WTC11 (cell line): ENCODE measurements at regions not wholly inside any gene's neighbourhood (a gene's known extent, or its start where the extent isn't known, plus 50 kb on each side); places are given as distances from the start of the nearest gene placed in this dataset.

Source experiments
- ATAC-seq: fragments of 200-7000 bp; cut with Tn5 transposase; 2 replicates; pipeline ENCODE4 v1.10.0; 2021; ENCODE audit warnings: mild to moderate bottlenecking, moderate library complexity
- CTCF ChIA-PET: fragments of 300-600 bp; sonication (Branson Sonifier 250); formaldehyde crosslinking; loops from one replicate; lab custom pipeline; 2021; ENCODE audit warnings: antibody characterized with exemption; lab: Charles Lee
- POLR2A ChIA-PET: fragments of 350-600 bp; sonication (Branson Sonifier 250); formaldehyde crosslinking; loops from one replicate; lab custom pipeline; 2021; ENCODE audit warnings: antibody characterized with exemption; lab: Charles Lee
- DNase-seq: peaks from one replicate; pipeline ENCODE4 v3.0.0; 2021; ENCODE audit warnings: low spot score
- H3K27ac Mint-ChIP-seq: 2 replicates; pipeline ENCODE4 v1.8.0; 2021; ENCODE audit warnings: mixed read lengths
- H3K27me3 Mint-ChIP-seq: 2 replicates; pipeline ENCODE4 v1.8.0; 2021; ENCODE audit warnings: low read depth, mild to moderate bottlenecking, moderate library complexity, mixed read lengths
- H3K36me3 Mint-ChIP-seq: 2 replicates; pipeline ENCODE4 v1.8.0; 2021; ENCODE audit warnings: mixed read lengths
- H3K4me1 Mint-ChIP-seq: 2 replicates; pipeline ENCODE4 v1.8.0; 2022; ENCODE audit warnings: mixed read lengths
- H3K4me3 Mint-ChIP-seq: 2 replicates; pipeline ENCODE4 v1.8.0; 2021; ENCODE audit warnings: mild to moderate bottlenecking, moderate library complexity, mixed read lengths
- H3K9me3 Mint-ChIP-seq: 2 replicates; pipeline ENCODE4 v1.8.0; 2021; ENCODE audit warnings: mixed read lengths
- ELF4 ChIP-seq: sonication (generic); formaldehyde crosslinking; IDR thresholded peaks from 2 replicates; pipeline ENCODE4 v1.8.1; 2022; ENCODE audit warnings: low read depth, mild to moderate bottlenecking, moderate library complexity, missing genetic modification reagents
- GABPB1 ChIP-seq: sonication (generic); formaldehyde crosslinking; IDR thresholded peaks from 2 replicates; pipeline ENCODE4 v1.8.1; 2023; ENCODE audit warnings: mild to moderate bottlenecking, missing genetic modification reagents
- GTF2I ChIP-seq: fragments of 250-450 bp; sonication (Bioruptor Pico); conservative IDR thresholded peaks from 2 replicates; pipeline ENCODE4 v1.4.0; 2021; ENCODE audit warnings: mild to moderate bottlenecking
- JAZF1 ChIP-seq: fragments of 250-450 bp; sonication (Bioruptor Pico); IDR thresholded peaks from 2 replicates; pipeline ENCODE4 v1.9.0; 2021; ENCODE audit warnings: moderate library complexity, mild to moderate bottlenecking, inconsistent platforms
- MXD4 ChIP-seq: fragments of 250-450 bp; sonication (Bioruptor Pico); IDR thresholded peaks from 2 replicates; pipeline ENCODE4 v1.8.0; 2021; ENCODE audit warnings: mild to moderate bottlenecking, moderate library complexity, borderline replicate concordance
- RORB ChIP-seq: fragments of 250-450 bp; sonication (Bioruptor Pico); IDR thresholded peaks from 2 replicates; pipeline ENCODE4 v1.9.0; 2021; ENCODE audit warnings: mild to moderate bottlenecking
- ZMAT4 ChIP-seq: fragments of 250-450 bp; sonication (Bioruptor Pico); IDR thresholded peaks from 2 replicates; pipeline ENCODE4 v1.9.0; 2021; ENCODE audit warnings: mild to moderate bottlenecking
- ZNF423 ChIP-seq: fragments of 250-450 bp; sonication (Bioruptor Pico); IDR thresholded peaks from 2 replicates; pipeline ENCODE4 v2.1.2; 2022; ENCODE audit warnings: mild to moderate bottlenecking, moderate library complexity
- TF ChIP-seq, protein P1 (sequence below): fragments of 200-600 bp; IDR thresholded peaks from 2 replicates; pipeline ENCODE4 v1.8.0; 2022; ENCODE audit warnings: antibody characterized with exemption
- TF ChIP-seq, protein P2 (sequence below): sonication (generic); formaldehyde crosslinking; IDR thresholded peaks from 2 replicates; pipeline ENCODE4 v1.8.0; 2023; ENCODE audit warnings: missing genetic modification reagents, mild to moderate bottlenecking, borderline replicate concordance
- TF ChIP-seq, protein P3 (sequence below): fragments of 250-450 bp; sonication (Bioruptor Pico); IDR thresholded peaks from 2 replicates; pipeline ENCODE4 v1.9.0; 2021; ENCODE audit warnings: mild to moderate bottlenecking
- TF ChIP-seq, protein P4 (sequence below): sonication (generic); formaldehyde crosslinking; IDR thresholded peaks from 2 replicates; pipeline ENCODE4 v1.8.1; 2022; ENCODE audit warnings: mild to moderate bottlenecking, missing genetic modification reagents, moderate library complexity, borderline replicate concordance

DNA sequence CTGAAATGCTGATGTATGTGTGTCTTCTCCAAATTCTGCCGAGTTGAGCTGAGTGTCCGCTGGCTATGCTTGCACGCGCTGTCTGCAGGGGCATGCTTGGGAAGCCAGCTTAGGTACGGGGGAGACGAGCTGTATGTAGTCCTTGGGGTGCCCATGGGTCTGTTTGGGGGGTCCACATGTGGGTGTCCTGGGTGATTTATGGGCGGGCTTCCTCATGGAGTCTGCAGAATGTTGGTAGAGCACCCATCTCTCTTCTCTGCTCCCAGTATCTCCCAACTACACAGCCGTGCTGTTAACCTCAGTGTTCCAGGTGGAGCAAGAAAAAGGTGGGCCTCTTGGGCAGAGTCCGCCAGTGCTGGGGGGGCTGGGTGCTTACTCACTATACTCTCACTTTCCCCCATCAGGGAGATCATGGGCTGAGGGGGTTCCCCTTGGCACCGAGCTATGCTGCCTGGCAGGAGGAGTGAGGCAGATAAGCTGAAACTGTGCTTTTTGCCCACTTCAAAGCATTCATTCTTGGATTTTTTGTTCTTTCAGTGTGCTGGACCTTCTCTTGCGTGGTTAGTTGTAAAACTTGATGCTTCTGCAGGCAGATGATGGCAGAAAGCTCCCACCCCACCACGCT, 128.2 kb upstream of the ALKAL2 start:
- Mint-ChIP-seq H3K27ac (no peak overlapping the region), H3K4me1 (no peaks in the 10 kb centered on the region), H3K9me3 (peaks cover 9% of the 10 kb centered on the region), H3K36me3 (no peaks in the 10 kb centered on the region), H3K27me3 (peaks cover 3% of the 10 kb centered on the region), H3K4me3 (no peak overlapping the region)
- TF ChIP-seq ZNF423 (CRISPR knock-in tag) (no peak), GABPB1 (CRISPR knock-in tag) (no peak), GTF2I (CRISPR knock-in tag) (no peak), ELF4 (CRISPR knock-in tag) (no peak), JAZF1 (no peak), MXD4 (CRISPR knock-in tag) (no peak), RORB (no peak), ZMAT4 (CRISPR knock-in tag) (no peak)
- TF ChIP-seq, protein P1, sequence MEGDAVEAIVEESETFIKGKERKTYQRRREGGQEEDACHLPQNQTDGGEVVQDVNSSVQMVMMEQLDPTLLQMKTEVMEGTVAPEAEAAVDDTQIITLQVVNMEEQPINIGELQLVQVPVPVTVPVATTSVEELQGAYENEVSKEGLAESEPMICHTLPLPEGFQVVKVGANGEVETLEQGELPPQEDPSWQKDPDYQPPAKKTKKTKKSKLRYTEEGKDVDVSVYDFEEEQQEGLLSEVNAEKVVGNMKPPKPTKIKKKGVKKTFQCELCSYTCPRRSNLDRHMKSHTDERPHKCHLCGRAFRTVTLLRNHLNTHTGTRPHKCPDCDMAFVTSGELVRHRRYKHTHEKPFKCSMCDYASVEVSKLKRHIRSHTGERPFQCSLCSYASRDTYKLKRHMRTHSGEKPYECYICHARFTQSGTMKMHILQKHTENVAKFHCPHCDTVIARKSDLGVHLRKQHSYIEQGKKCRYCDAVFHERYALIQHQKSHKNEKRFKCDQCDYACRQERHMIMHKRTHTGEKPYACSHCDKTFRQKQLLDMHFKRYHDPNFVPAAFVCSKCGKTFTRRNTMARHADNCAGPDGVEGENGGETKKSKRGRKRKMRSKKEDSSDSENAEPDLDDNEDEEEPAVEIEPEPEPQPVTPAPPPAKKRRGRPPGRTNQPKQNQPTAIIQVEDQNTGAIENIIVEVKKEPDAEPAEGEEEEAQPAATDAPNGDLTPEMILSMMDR: no peak
- TF ChIP-seq, protein P2, sequence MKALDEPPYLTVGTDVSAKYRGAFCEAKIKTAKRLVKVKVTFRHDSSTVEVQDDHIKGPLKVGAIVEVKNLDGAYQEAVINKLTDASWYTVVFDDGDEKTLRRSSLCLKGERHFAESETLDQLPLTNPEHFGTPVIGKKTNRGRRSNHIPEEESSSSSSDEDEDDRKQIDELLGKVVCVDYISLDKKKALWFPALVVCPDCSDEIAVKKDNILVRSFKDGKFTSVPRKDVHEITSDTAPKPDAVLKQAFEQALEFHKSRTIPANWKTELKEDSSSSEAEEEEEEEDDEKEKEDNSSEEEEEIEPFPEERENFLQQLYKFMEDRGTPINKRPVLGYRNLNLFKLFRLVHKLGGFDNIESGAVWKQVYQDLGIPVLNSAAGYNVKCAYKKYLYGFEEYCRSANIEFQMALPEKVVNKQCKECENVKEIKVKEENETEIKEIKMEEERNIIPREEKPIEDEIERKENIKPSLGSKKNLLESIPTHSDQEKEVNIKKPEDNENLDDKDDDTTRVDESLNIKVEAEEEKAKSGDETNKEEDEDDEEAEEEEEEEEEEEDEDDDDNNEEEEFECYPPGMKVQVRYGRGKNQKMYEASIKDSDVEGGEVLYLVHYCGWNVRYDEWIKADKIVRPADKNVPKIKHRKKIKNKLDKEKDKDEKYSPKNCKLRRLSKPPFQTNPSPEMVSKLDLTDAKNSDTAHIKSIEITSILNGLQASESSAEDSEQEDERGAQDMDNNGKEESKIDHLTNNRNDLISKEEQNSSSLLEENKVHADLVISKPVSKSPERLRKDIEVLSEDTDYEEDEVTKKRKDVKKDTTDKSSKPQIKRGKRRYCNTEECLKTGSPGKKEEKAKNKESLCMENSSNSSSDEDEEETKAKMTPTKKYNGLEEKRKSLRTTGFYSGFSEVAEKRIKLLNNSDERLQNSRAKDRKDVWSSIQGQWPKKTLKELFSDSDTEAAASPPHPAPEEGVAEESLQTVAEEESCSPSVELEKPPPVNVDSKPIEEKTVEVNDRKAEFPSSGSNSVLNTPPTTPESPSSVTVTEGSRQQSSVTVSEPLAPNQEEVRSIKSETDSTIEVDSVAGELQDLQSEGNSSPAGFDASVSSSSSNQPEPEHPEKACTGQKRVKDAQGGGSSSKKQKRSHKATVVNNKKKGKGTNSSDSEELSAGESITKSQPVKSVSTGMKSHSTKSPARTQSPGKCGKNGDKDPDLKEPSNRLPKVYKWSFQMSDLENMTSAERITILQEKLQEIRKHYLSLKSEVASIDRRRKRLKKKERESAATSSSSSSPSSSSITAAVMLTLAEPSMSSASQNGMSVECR (CRISPR knock-in tag): no peak
- TF ChIP-seq, protein P3, sequence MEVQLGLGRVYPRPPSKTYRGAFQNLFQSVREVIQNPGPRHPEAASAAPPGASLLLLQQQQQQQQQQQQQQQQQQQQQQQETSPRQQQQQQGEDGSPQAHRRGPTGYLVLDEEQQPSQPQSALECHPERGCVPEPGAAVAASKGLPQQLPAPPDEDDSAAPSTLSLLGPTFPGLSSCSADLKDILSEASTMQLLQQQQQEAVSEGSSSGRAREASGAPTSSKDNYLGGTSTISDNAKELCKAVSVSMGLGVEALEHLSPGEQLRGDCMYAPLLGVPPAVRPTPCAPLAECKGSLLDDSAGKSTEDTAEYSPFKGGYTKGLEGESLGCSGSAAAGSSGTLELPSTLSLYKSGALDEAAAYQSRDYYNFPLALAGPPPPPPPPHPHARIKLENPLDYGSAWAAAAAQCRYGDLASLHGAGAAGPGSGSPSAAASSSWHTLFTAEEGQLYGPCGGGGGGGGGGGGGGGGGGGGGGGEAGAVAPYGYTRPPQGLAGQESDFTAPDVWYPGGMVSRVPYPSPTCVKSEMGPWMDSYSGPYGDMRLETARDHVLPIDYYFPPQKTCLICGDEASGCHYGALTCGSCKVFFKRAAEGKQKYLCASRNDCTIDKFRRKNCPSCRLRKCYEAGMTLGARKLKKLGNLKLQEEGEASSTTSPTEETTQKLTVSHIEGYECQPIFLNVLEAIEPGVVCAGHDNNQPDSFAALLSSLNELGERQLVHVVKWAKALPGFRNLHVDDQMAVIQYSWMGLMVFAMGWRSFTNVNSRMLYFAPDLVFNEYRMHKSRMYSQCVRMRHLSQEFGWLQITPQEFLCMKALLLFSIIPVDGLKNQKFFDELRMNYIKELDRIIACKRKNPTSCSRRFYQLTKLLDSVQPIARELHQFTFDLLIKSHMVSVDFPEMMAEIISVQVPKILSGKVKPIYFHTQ (CRISPR knock-in tag): no peak
- TF ChIP-seq, protein P4, sequence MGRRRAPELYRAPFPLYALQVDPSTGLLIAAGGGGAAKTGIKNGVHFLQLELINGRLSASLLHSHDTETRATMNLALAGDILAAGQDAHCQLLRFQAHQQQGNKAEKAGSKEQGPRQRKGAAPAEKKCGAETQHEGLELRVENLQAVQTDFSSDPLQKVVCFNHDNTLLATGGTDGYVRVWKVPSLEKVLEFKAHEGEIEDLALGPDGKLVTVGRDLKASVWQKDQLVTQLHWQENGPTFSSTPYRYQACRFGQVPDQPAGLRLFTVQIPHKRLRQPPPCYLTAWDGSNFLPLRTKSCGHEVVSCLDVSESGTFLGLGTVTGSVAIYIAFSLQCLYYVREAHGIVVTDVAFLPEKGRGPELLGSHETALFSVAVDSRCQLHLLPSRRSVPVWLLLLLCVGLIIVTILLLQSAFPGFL (CRISPR knock-in tag): no peak
- ChIA-PET CTCF (no interaction called here), POLR2A (no interaction called here)
- ATAC-seq (no peak), DNase-seq (no peak)

DNA sequence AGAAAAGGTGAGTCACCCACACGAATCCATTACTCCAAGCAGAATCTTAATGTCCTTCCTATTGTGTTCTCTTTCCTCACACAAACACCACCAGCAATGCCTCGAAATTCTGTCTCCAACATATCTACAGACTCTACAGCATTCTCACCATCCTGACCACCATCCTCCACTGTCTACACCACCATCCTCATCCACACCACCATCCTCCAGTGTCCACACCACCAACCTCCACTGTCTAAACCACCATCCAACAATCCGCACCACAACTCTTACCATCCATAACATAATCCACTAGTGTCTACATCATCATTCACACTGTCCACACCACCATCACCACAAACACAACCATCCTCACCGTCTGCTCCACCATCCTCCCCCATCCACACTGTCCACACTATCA, 121.6 kb upstream of the ALKAL2 start:
- DNase-seq (no peak), ATAC-seq (no peak)
- Mint-ChIP-seq H3K4me3 (no peak overlapping the region), H3K36me3 (peaks cover 4% of the 10 kb centered on the region; the same call in 1 of the 2 replicates), H3K27ac (no peak overlapping the region), H3K4me1 (no peaks in the 10 kb centered on the region), H3K27me3 (peaks cover 5% of the 10 kb centered on the region), H3K9me3 (peaks cover 29% of the 10 kb centered on the region)
- no peak for TF ChIP-seq ZNF423 (CRISPR knock-in tag)
- CTCF ChIA-PET: no interaction called here
- POLR2A ChIA-PET: no interaction called here
